Myocyte (in vitro differentiated cells): ENCODE measurements at regions not wholly inside any gene's neighbourhood (a gene's known extent, or its start where the extent isn't known, plus 50 kb on each side); places are given as distances from the start of the nearest gene placed in this dataset.
"Not testable (repeated sequence)": the region's sequence is repeated elsewhere in the genome, so short reads cannot be mapped to it uniquely, and the experiment has no call there.

Experiments
- DNase-seq: peaks from one replicate; pipeline ENCODE4 v3.0.0-alpha.2; 2012; ENCODE audit warnings: low read depth

- DNase-seq = no peak
These were observed 235.8 kb downstream of the EPHA7 start for GRCh38 chr6:93183531-93183972.

- DNase-seq = no peak
These were observed 236.3 kb downstream of the EPHA7 start for GRCh38 chr6:93182938-93183479.

- DNase-seq = no peak
These were observed 241.4 kb downstream of the EPHA7 start for GRCh38 chr6:93177918-93178317.

GRCh38 chr6:93177438-93177837, 241.9 kb downstream of the EPHA7 start:
- no peak for DNase-seq

GRCh38 chr6:93176070-93176469, 243.3 kb downstream of the EPHA7 start:
- peak; percentile 15 for DNase-seq

GRCh38 chr6:93173573-93173972, 245.8 kb downstream of the EPHA7 start:
- not testable (repeated sequence) for DNase-seq

GRCh38 chr6:93165850-93166430, 253.4 kb downstream of the EPHA7 start:
- no peak for DNase-seq

GRCh38 chr6:93164781-93165180, 254.6 kb downstream of the EPHA7 start:
- peak; percentile 71 for DNase-seq

- peak; percentile 84 for DNase-seq
These were observed 256.2 kb downstream of the EPHA7 start for GRCh38 chr6:93163146-93163545.

GRCh38 chr6:93139408-93140081, 279.8 kb downstream of the EPHA7 start:
- DNase-seq = no peak

- DNase-seq = no peak
These were observed 283.2 kb downstream of the EPHA7 start for GRCh38 chr6:93136111-93136510.

- peak; percentile 10 for DNase-seq
These were observed 295.2 kb downstream of the EPHA7 start for GRCh38 chr6:93124006-93124632.

- peak; percentile 5 for DNase-seq
These were observed 295.8 kb downstream of the EPHA7 start for GRCh38 chr6:93123585-93123984.

GRCh38 chr6:93120154-93120742, 299.1 kb downstream of the EPHA7 start:
- DNase-seq = no peak

- DNase-seq = no peak
These were observed 313.5 kb downstream of the EPHA7 start for GRCh38 chr6:93105907-93106306.

GRCh38 chr6:93105017-93105416, 314.3 kb downstream of the EPHA7 start:
- peak; percentile 16 for DNase-seq

- DNase-seq = no peak
These were observed 315.1 kb downstream of the EPHA7 start for GRCh38 chr6:93104195-93104817.

- peak; percentile 43 for DNase-seq
These were observed 330.5 kb downstream of the EPHA7 start for GRCh38 chr6:93088621-93089501.

GRCh38 chr6:93087606-93088005, 331.8 kb downstream of the EPHA7 start:
- no peak for DNase-seq

GRCh38 chr6:93086351-93086750, 333.0 kb downstream of the EPHA7 start:
- DNase-seq = no peak
